Liver (tissue), 8 donors: ENCODE measurements at regions not wholly inside any gene's neighbourhood (a gene's known extent, or its start where the extent isn't known, plus 50 kb on each side); places are given as distances from the start of the nearest gene placed in this dataset.

ENCODE experiments used
- DNase-seq: peaks from one replicate; pipeline ENCODE4 v3.0.0-alpha.2; 2017; ENCODE audit warnings: low spot score
- H3K27ac ChIP-seq, 2 donors: one replicate each; pipeline ENCODE4 v1.7.0; 2013; ENCODE audit warnings: inconsistent platforms in 2 of 2, low read length in 2 of 2, control low read depth in 1 of 2, low read depth in 1 of 2, mild to moderate bottlenecking in 1 of 2
- H3K27me3 ChIP-seq, 4 donors: one replicate each; pipeline versions ENCODE4 v1.6.1 to v1.7.0; 2013; ENCODE audit warnings: low read length in 3 of 4, inconsistent platforms in 1 of 4, mild to moderate bottlenecking in 1 of 4, moderate library complexity in 1 of 4; ENCODE audit not compliant: control insufficient read depth in 4 of 4, insufficient read depth in 4 of 4
- H3K36me3 ChIP-seq, 4 donors: one replicate each; pipeline versions ENCODE4 v1.6.1 to v1.7.0; 2013; ENCODE audit warnings: low read length in 3 of 4, mild to moderate bottlenecking in 3 of 4, low read depth in 1 of 4, moderate library complexity in 1 of 4; ENCODE audit not compliant: control insufficient read depth in 4 of 4, insufficient read depth in 3 of 4
- H3K4me1 ChIP-seq, 4 donors: one replicate each; pipeline versions ENCODE4 v1.6.1 to v1.7.0; 2013; ENCODE audit warnings: low read length in 3 of 4, mild to moderate bottlenecking in 3 of 4, moderate library complexity in 1 of 4; ENCODE audit not compliant: control insufficient read depth in 4 of 4, insufficient read depth in 4 of 4
- H3K4me3 ChIP-seq, 3 donors: one replicate each; pipeline versions ENCODE4 v1.6.1 to v1.7.0; 2013; ENCODE audit warnings: low read length in 3 of 3, control low read depth in 1 of 3, low read depth in 1 of 3, mild to moderate bottlenecking in 1 of 3
- H3K9ac ChIP-seq, 2 donors: one replicate each; pipeline ENCODE4 v1.7.0; 2013; ENCODE audit warnings: low read length in 2 of 2, mild to moderate bottlenecking in 2 of 2, moderate library complexity in 2 of 2, control low read depth in 1 of 2, low read depth in 1 of 2
- H3K9me3 ChIP-seq, 4 donors: one replicate each; pipeline versions ENCODE4 v1.6.1 to v1.7.0; 2013; ENCODE audit warnings: low read length in 3 of 4; ENCODE audit not compliant: control insufficient read depth in 4 of 4
- CTCF ChIP-seq: fragments of 150-350 bp; IDR thresholded peaks from 2 replicates; pipeline ENCODE4 v1.5.1; 2017; ENCODE audit warnings: improper control_type of control experiment, low read depth, low read length; ENCODE audit not compliant: missing input control
- EGR1 ChIP-seq, 2 donors: IDR thresholded peaks; 2 replicates each; pipeline ENCODE4 v1.6.1; 2016 to 2018; ENCODE audit warnings: antibody characterized with exemption in 2 of 2, low read depth in 2 of 2
- FOXA1 ChIP-seq: IDR thresholded peaks from 2 replicates; pipeline ENCODE4 v1.6.1; 2016; ENCODE audit warnings: antibody characterized with exemption
- GABPA ChIP-seq, 2 donors: IDR thresholded peaks in 1 of 2; conservative IDR thresholded peaks in 1 of 2; 2 replicates each; pipeline ENCODE4 v1.6.1; 2016; ENCODE audit warnings: antibody characterized with exemption in 2 of 2, mild to moderate bottlenecking in 1 of 2, moderate library complexity in 1 of 2
- HNF4A ChIP-seq, 2 donors: conservative IDR thresholded peaks; 2 replicates each; pipeline ENCODE4 v1.6.1; 2016; ENCODE audit warnings: antibody characterized with exemption in 2 of 2, mild to moderate bottlenecking in 2 of 2
- JUND ChIP-seq, 2 donors: IDR thresholded peaks; 2 replicates each; pipeline ENCODE4 v1.6.1; 2016; ENCODE audit warnings: antibody characterized with exemption in 2 of 2
- RAD21 ChIP-seq, 2 donors: IDR thresholded peaks; 2 replicates each; pipeline ENCODE4 v1.6.1; 2016; ENCODE audit warnings: antibody characterized with exemption in 2 of 2, mild to moderate bottlenecking in 2 of 2
- RXRA ChIP-seq, 2 donors: IDR thresholded peaks; 2 replicates each; pipeline ENCODE4 v1.6.1; 2017 to 2018; ENCODE audit warnings: antibody characterized with exemption in 2 of 2, mild to moderate bottlenecking in 1 of 2
- SP1 ChIP-seq: IDR thresholded peaks from 2 replicates; pipeline ENCODE4 v1.6.1; 2018; ENCODE audit warnings: antibody characterized with exemption, mild to moderate bottlenecking
- TAF1 ChIP-seq: conservative IDR thresholded peaks from 2 replicates; pipeline ENCODE4 v1.6.1; 2016; ENCODE audit warnings: antibody characterized with exemption, mild to moderate bottlenecking
- YY1 ChIP-seq: IDR thresholded peaks from 2 replicates; pipeline ENCODE4 v1.6.1; 2016; ENCODE audit warnings: antibody characterized with exemption, mild to moderate bottlenecking
- ZBTB33 ChIP-seq: IDR thresholded peaks from 2 replicates; pipeline ENCODE4 v1.6.1; 2016; ENCODE audit warnings: antibody characterized with exemption
- WGBS: extraction: QIAGEN DNeasy Blood & Tissue Kit; methylation state at CpG from one replicate; pipeline ENCODE4 v1.1.7; 2013; 5-methylcytosine and 5-hydroxymethylcytosine counted together
- donor health status: healthy.
- donor health status: healthy.
- donor health status: healthy.
- donor health status: healthy.
- donor health status: healthy.

GRCh38 chr3:43155464-43156121, 49.7 kb upstream of the POMGNT2 start:
- DNase-seq = peak; percentile 44
- no peak overlapping the region for H3K27ac ChIP-seq
- no peaks in the 10 kb centered on the region for H3K27me3 ChIP-seq
- H3K36me3 ChIP-seq = no peaks in the 10 kb centered on the region
- TF ChIP-seq ZBTB33 (no peak), RXRA (IDR thresholded peaks at IDR 0.05) (peak in 1 of 2 donors; percentile 7), SP1 (no peak), YY1 (no peak), EGR1 (IDR thresholded peaks at IDR 0.05; ENCODE audit: low read depth in 2 of 2) (no peak), GABPA (IDR thresholded peaks at IDR 0.05 in 1 of 2, conservative IDR thresholded peaks at IDR 0.05 in 1 of 2) (no peak), TAF1 (no peak), CTCF (peak; percentile 73), JUND (IDR thresholded peaks at IDR 0.05) (peak in 1 of 2 donors; percentile 66), HNF4A (conservative IDR thresholded peaks at IDR 0.05) (no peak), FOXA1 (no peak), RAD21 (IDR thresholded peaks at IDR 0.05) (peak; percentile 87 to 92)
- WGBS = 34% methylated on average over 11 of the region's 11 CpGs
- H3K9ac ChIP-seq = no peak overlapping the region
- H3K9me3 ChIP-seq = no peaks in the 10 kb centered on the region
- H3K4me1 ChIP-seq = no peaks in the 10 kb centered on the region
- H3K4me3 ChIP-seq = no peak overlapping the region
